ENCODE measurements at regions not wholly inside any gene's neighbourhood (a gene's known extent, or its start where the extent isn't known, plus 50 kb on each side); places are given as distances from the start of the nearest gene placed in this dataset.

DNA sequence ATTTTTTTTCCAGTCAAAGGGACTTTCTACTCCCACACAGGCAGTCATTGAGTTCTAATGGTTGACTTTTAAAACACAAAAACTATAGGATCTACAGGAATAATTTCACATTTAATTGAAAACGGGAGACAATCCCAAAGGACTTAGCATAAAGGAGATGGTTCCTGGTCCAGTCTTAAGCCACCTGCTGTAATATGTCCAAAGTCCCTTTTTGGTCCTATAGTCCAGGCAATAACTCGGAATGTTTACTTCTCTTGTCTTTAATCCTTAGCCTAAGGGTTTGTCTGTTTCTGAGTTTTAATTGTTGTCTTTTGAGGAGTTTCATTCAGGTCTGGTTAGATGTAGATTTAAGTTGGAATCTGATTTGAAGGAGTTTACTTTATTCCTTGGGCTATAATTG is 184.9 kb downstream of the BAMBI start:
- TF ChIP-seq, protein P1, sequence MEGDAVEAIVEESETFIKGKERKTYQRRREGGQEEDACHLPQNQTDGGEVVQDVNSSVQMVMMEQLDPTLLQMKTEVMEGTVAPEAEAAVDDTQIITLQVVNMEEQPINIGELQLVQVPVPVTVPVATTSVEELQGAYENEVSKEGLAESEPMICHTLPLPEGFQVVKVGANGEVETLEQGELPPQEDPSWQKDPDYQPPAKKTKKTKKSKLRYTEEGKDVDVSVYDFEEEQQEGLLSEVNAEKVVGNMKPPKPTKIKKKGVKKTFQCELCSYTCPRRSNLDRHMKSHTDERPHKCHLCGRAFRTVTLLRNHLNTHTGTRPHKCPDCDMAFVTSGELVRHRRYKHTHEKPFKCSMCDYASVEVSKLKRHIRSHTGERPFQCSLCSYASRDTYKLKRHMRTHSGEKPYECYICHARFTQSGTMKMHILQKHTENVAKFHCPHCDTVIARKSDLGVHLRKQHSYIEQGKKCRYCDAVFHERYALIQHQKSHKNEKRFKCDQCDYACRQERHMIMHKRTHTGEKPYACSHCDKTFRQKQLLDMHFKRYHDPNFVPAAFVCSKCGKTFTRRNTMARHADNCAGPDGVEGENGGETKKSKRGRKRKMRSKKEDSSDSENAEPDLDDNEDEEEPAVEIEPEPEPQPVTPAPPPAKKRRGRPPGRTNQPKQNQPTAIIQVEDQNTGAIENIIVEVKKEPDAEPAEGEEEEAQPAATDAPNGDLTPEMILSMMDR (IDR thresholded peaks at IDR 0.05), result no peak
- no peak for TF ChIP-seq POLR2AphosphoS5 (IDR thresholded peaks at IDR 0.05; ENCODE audit: insufficient read depth in 1 of 2, low read depth in 1 of 2)
